PFSK-1 (cell line): ENCODE measurements at regions not wholly inside any gene's neighbourhood (a gene's known extent, or its start where the extent isn't known, plus 50 kb on each side); places are given as distances from the start of the nearest gene placed in this dataset.

Source experiments
- FOXP2 ChIP-seq: optimal IDR thresholded peaks from 2 replicates; pipeline ENCODE3; 2011; ENCODE audit warnings: borderline replicate concordance, control low read depth, inconsistent platforms; ENCODE audit not compliant: insufficient read depth; ENCODE audit errors: extremely low read length, extremely low read depth
- TF ChIP-seq, protein P1 (sequence below), 2 experiments: IDR thresholded peaks; 2 replicates each; pipeline versions ENCODE4 v1.6.1 to v1.8.0; 2011 to 2012; ENCODE audit warnings: low read depth in 2 of 2, low read length in 2 of 2, control low read depth in 1 of 2, inconsistent platforms in 1 of 2, mild to moderate bottlenecking in 1 of 2, moderate library complexity in 1 of 2; ENCODE audit not compliant: insufficient read depth in 1 of 2

- TF ChIP-seq, protein P1, sequence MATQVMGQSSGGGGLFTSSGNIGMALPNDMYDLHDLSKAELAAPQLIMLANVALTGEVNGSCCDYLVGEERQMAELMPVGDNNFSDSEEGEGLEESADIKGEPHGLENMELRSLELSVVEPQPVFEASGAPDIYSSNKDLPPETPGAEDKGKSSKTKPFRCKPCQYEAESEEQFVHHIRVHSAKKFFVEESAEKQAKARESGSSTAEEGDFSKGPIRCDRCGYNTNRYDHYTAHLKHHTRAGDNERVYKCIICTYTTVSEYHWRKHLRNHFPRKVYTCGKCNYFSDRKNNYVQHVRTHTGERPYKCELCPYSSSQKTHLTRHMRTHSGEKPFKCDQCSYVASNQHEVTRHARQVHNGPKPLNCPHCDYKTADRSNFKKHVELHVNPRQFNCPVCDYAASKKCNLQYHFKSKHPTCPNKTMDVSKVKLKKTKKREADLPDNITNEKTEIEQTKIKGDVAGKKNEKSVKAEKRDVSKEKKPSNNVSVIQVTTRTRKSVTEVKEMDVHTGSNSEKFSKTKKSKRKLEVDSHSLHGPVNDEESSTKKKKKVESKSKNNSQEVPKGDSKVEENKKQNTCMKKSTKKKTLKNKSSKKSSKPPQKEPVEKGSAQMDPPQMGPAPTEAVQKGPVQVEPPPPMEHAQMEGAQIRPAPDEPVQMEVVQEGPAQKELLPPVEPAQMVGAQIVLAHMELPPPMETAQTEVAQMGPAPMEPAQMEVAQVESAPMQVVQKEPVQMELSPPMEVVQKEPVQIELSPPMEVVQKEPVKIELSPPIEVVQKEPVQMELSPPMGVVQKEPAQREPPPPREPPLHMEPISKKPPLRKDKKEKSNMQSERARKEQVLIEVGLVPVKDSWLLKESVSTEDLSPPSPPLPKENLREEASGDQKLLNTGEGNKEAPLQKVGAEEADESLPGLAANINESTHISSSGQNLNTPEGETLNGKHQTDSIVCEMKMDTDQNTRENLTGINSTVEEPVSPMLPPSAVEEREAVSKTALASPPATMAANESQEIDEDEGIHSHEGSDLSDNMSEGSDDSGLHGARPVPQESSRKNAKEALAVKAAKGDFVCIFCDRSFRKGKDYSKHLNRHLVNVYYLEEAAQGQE (IDR thresholded peaks at IDR 0.05; ENCODE audit: insufficient read depth in 1 of 2, low read depth in 2 of 2, low read length in 2 of 2), result no peak
- no peak for TF ChIP-seq FOXP2
Measured at GRCh38 chr6:133772567-133772966, 116.3 kb upstream of the TCF21 start.
